ENCODE measurements at regions not wholly inside any gene's neighbourhood (a gene's known extent, or its start where the extent isn't known, plus 50 kb on each side); places are given as distances from the start of the nearest gene placed in this dataset.
"Not testable (repeated sequence)": the region's sequence is repeated elsewhere in the genome, so short reads cannot be mapped to it uniquely, and the experiment has no call there.

DNA sequence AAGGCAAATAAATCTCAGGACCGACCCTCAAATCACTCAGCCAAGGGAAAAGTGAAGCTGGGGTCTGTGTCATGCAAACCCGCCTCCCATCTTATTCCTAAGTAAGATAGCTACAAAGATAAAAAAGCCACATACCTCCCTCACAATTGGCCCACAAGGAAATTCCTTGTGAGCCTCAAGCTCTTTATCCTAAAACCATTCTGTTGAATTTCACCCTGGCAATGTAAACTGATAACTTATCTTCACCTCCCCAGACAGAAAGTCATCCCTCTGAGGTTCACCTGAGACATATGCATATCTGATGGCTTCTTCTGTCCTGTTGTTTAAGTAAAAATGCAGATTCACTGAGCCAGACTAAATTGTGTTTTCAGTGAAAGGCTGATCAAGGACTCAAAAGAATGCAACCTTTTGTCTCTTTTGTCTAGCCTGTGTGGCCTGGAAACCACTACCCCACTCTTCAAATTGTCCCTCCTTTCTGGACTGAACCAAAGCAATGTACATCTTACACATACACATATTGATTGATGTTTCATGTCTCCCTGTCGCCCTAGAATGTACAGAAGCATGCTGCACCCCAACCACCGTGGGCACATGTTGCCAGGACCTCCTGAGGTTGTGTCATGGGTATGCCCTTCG lies 91.3 kb downstream of the MFAP3L start:
- DNase-seq, result no peak

DNA sequence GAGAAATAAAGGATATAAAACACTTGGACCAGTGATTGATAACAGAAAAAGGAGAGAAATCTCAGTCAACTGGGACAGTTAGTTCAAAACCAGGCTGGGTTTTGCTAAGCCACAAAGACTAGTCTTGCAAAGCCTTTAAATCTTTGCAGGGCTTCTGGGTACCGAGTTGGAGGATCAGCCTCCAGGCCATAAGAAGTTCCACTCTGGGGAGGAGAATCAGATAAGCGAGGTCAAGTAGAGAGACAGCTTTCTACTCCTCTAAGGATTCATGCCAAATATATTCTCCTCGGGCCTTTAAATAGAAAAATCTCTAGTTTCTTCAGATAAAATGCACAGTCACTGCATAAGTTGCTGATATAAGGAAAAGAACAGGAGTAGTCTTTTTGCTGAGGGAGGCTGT lies 92.7 kb downstream of the MFAP3L start:
- DNase-seq, result no peak

DNA sequence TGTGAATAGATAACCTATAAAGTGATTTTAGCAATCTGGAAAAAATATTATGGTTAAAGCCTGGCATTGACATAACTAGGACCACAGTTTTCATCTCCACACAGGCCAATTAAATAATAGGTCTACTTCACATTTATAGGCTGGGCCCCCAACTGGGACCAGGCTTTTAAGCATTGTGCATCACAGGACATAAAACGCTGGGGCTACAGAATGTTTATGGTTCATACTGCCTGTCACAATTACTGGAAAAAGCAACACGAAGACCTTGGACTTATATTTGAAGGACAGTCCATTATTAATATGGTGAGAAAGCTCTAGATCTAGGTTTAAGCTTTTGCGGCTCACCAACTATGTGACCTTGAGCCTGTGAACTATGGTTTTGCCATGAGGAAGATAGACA lies 94.2 kb downstream of the MFAP3L start:
- no peak for DNase-seq

DNA sequence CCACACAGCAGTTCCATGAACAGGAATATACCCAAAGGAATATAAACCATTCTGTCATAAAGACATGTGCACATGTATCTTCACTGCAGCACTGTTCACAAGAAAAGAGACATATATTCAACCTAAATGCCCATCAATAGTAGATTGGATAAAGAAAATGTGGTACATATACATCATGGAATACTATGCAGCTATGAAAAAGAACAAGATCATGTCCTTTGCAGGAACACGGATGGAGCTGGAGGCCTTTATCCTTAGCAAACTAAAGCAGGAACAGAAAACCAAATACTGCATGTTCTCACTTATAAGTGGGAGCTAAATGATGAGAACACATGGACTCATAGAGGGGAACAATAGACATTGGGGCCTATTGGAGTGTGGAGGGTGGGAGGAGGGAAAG lies 95.4 kb downstream of the MFAP3L start:
- not testable (repeated sequence) for DNase-seq

DNA sequence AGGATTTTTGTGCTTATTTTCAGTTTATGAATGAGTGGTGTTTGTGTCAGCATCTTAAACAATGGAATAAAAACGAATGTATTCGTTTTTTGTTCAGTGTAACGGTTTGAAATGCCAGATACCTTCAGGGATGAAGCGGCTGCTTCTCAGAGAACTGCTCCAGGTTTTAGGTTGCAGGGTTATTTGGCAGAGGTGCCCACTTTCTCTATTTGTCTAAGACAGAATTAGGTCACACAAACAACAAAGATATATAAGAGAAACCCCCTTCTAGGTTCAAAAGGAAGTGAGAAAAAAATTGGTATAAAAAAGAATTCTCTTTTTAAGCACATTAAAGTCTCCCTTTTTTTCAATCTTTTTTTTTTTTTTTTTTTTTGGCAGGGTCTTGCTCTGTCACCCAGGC lies 98.9 kb downstream of the MFAP3L start:
- no peak for DNase-seq

DNA sequence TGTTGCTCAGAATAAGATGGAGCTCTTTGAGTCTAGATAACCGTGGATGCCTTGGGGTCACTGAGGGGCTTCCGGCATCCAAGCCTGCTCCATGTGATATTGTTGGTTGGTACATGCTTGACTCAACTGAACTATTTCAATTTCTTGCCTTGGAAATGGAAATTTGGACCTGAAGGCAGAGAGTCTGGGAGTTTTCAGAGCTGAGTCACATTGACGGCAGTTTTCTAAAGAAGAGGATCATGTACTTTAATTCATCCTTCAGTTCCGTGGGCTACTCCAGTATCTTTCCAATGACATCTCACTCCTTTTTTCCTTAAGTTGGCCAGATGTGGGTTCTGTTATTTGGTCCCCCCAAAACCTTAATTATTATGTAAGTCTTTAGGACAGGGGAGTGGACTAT lies 100.5 kb downstream of the MFAP3L start:
- DNase-seq, result no peak

DNA sequence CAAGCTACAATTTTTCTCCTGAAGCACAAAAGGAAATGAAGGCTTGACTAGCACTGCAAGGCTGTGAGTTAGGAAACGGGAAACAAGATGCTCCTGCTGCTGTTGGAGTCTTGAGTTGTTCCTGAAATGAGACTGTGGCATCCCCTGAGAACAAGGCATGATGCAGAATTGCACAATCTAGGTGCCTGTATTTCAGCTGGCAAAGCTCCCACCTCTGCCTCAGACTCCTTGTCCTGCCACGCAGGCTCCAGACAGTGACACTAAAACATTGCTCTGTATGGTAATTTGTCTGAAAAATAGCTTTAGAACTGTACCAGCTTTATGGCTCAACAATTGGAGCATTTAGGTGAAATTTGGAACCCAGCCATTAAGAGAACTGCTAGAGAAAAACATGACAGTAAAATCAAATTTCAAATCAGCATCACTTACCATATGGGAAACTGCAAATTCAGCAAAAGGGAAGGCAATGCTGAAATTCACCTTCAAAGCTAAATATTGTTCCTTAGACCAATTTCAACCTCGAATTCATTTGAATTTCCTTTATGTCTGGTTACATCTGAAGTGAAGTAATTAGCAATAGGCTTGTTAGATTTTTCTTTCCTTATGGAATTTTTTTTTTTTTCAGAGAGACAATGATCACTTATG lies 103.4 kb downstream of the MFAP3L start:
- DNase-seq, result no peak

DNA sequence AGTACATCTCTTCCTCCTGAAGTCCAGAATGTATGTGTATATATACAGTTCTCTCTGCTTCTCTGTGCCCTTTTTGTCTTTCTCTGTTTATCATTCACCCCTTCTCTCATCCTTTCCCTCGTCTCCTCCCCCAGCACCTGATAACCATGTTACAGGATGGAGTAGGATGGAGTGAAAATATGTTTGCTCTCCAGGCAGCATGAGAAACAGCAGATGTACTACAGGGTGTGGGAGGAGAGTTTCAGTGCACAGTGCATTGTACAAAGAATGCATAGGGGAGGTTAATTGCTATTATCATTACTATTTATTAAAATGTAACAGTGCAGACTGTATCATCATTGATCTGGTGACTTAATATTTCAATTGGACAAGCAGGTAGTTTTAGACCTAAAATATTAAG lies 104.5 kb downstream of the MFAP3L start:
- no peak for DNase-seq

DNA sequence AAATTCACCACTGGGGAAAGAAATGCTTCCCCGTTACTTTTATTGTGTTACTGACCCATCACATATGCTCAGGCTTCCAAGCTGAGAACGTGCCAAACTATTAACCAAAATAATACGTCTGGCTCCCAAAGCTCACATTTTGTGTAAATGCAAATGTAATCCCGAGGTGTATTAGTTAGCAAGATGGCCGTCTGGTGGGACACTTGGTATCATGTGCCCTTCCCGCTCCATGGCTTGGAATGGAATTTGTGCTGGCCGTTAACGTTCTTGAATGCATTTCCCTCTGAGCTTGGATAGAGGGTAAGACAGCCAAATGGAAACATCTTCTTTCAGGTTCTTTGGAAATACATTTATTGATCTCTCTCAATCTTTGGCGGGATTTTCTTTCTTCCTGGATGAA lies 105.0 kb downstream of the MFAP3L start:
- no peak for DNase-seq

DNA sequence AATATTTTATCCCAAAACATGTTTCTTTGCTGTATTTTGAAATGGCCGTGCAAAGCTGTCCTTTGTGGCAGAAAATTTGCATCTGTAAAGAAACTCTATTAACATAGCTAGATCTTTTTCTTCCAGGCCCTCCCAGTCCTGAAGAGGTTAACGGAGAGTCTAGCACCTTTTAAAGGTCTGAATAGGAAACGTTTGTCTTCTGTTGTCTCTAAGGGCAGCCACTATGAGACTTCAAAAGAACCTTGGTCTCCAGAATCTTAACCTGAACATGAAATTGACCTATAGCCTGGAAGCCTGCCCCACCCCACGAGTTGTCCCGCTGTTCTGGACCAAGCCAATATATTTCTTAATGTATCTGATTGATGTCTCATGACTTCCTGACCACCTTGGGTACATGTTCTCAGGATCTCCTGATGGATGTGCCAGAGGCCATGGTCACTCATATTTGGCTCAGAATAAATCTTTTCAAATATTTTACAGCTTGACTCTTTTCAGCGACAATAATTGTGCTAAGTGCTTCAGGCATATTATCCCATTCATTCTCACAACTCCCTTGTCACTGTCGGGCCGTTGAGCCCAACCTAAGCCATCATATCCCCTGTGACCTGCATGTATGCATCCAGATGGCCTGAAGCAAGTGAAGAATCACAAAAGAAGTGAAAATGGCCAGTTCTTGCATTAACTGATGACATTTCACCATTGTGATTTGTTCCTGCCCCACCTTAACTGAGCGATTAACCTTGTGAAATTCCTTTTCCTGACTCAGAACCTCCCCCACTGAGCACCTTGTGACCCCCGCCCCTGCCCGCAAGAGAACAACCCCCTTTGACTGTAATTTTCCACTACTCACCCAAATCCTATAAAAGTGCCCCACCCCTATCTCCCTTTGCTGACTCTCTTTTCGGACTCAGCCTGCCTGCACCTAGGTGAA lies 106.7 kb downstream of the MFAP3L start:
- not testable (repeated sequence) for DNase-seq

DNA sequence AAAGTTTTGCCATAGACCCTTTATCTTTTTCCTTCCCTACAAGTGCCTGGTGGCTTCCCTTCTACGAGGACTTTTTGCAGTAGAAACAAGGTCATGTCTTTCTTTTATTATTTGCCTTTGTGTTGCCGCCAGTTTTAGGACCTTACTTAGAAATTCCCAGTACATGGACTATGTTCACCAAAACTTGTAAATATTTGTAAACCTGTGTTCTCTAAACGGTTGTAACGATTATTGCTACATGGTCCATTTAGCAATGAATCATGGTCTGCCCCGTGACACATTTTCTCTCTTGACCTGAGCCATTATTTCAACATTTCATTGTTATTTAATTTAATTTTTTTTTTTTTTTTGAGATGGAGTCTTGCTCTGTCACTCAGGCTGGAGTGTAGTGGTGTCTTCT lies 110.7 kb downstream of the MFAP3L start:
- DNase-seq, result no peak

DNA sequence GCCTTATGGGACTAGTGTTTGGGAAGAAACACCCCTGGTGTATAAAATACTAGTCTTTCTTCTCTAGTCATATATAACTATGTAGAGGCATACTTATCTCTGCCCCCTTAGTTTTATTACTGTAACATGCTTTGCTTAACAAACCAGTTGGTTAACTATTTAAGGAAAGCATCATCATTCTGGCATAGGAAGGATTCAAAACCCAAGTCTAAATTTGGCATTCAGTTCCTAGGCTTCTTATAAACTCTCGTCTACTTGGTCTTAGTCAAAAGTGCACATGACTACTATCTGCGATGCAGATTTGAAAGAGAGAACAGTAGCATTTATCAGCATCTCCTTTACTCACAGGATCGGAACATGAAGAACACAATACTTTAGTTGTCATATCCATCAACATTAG lies 111.3 kb downstream of the MFAP3L start:
- no peak for DNase-seq

DNA sequence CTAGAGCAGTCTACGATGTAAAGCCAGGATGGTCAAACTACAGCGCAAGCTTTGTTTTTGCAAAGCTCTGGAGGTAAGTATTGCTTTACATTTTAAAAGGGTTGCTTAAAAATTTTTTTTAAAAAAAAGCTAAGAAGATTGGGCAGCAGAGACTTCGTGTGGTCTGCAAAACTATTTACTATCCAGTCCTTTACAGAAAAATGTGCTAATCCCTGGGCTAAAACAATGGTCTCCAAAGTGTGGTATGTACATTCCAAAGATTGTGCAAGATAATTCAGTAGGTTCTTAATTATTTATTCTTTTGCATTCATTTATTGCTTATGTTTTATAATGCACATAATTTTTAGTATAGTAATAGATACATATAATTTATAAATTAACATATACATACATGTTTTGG lies 113.2 kb downstream of the MFAP3L start:
- no peak for DNase-seq

DNA sequence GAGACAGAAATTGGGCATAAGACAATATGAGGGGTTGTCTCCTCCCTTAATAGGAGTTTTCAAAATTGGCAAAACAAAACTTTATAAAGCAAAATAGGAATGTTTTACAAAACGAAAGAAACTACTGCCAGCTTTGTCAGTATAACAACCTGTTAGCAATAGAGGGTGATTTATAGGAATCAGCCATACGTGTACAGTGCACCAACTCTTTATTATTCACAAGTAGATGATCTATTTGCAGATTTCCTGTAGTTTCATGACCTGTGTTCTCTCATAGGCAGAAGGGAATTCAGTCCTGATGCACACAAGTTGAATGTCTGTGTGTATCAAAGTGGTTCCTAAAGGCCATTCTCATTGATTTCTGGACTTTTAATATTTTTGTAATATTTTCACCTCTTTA lies 116.3 kb downstream of the MFAP3L start:
- no peak for DNase-seq

DNA sequence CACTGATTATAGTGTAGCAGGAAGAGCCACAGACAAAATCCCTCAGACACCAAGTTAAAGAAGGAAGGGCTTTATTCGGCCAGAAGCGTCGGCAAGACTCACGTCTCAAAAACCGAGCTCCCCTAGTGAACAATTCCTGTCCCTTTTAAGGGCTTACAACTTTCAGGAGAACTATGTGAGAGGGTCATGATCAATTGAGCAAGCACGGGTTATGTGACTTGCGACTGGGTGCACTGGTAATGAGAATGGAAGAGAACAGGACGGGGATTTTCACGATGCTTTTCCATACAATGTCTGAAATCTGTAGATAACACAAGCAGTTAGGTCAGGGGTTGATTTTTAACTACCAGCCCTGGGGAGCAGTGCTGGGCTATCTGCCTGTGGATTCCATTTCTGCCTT lies 116.7 kb downstream of the MFAP3L start:
- DNase-seq, result no peak

DNA sequence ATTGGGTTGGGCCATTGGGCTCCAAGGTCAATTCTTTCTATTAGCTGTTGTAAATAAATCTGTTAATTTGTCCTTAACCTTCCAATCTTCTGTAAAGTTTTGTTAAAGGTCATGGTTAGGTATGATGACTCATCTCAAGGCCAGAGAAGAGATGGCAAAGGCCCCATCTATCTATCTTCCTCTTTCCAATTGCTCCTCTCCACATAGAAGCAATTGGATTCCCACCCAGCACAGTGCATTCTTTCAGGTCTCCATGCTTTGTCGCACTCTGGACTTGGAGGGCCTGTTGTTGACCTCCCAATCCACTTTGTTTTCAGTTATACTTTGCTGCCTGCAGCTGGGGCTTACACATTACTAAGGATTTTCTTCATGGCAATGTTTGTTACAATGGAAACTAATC lies 118.5 kb downstream of the MFAP3L start:
- DNase-seq, result no peak

DNA sequence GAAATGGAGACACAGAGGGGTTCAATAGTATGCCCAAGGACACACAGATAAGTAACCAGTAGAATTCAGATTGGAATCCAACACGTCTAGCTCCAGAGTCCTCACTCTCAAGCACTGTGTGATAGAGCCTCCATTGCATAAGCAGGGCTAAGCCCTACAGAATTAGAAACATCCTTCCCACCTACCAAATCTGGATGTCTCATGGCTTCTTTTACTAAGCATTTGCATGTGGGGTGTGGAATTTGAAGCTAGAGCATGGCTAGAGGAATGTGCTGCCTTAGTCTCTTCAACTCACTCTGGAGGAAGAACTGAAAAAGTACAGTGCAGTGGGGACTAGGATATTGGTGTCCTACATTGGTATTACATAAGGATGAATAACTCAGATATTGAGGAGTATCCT lies 119.4 kb downstream of the MFAP3L start:
- DNase-seq, result no peak

DNA sequence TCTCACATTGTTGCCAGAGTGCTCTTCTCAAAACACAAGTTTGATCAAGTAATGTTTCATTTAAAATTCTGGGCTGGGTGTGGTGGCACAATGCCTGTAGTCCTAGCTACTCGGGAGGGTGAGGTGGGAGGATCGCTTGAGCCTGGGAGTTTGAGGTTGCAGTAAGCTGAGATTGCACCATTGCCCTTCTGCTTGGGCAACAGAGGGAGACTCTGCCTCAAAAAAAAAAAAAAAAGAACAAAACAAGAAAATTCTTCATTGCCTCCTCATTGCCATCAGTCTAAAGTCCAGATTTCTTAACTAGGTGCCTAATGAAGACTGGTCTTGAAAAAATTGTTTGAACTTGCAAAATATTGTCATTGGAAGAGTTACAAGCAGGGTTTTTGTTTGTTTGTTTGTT lies 120.1 kb downstream of the MFAP3L start:
- no peak for DNase-seq

DNA sequence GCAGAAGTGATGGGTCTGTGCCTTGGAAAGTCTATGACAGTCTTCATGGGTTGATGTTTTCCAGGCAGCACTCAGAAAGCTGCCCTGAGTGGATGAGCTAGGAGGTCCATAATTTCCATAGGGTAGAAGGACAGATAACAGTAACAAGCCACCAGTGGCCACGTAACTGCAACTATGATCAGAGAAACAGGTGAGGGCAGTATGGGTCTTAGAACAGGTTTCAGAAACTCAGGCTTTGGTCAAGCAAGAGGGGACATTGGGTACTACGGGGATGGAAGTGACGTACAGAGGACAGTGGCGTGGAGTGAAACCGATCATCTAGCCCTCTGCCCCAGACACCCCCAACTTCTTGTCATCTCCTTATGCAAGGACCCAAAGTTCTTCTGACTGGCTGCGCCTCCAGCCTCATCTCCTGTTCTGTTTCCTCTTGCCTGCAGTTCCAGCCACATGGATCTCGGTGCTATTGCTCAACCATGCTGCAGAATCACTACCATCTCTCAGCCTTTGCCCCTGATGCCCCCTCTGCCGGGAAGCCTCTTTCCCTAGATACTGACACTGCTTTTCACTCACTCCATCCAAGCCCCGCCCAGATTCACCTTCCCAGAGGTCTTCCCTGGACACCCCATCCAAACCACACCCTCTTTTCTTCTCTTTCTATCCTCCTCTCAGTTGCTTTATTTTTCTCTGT lies 123.4 kb downstream of the MFAP3L start:
- no peak for DNase-seq

DNA sequence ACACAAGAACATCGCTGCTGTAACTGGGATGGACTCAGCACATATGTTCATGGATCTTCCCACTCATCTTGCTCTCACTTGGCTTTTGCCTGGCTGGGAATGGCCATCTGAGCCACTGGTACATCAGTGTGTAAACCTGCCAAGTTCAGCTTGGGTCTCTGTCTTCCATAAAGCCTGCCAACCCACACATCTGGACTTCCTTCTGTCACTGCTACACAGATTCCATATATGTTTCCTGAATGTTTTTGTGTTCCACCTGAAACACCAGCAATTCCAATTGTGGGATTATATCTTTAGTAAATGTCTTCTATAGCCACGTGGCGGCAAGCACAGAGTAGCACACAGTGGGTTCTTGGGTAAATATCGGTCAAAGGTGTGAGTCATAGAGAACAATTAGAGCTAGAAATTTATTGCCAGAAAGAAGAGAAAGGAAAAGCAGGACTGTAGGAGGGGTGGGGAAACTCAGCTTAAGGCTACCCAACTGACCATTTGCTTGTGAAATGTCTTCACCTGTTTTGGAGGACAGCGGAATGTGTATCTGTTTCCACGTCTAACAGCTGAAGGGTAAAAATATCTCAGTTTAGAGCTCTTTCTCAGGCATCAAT lies 125.9 kb downstream of the MFAP3L start:
- DNase-seq, result no peak

DNA sequence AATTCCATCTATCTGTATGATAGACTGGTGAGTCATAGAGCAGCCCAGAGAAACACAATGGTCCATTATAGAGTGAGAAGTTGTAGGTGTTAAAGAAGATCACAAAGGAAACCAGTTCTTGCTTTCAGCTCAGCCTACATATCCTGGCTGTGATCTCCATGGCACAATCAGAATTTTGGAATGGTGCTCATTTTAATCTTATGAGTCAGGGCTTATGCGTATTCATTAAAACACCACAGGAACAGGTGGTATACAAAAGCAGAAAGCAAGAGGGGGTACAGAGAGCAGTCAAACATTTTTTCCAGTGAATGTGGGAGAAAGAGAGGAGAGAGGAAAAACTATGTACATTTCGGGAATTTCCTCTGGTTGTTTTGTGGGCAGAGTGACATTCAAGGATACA lies 126.9 kb downstream of the MFAP3L start:
- no peak for DNase-seq

DNA sequence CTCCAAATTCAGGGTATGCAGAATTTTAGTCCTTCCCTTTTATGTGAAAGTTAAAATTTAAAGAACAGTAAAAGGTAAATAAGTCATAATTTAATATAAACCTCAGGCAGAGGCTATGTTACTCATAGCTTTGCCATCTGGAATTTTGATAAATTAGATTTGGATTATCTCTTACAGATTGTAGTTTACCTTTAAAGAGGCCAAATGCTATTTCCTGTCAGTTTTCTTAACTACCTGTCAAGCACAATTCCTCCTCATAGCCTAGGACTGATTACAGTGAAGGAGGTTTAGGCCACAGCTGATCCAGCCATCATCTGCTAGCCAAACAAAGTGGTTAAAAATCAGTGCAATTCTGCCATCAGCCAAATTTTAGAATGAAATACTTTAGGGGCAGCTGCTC lies 128.1 kb downstream of the MFAP3L start:
- DNase-seq, result no peak
